H9 (cell line): ENCODE measurements at regions not wholly inside any gene's neighbourhood (a gene's known extent, or its start where the extent isn't known, plus 50 kb on each side); places are given as distances from the start of the nearest gene placed in this dataset.

Experiments
- DNase-seq: peaks from one replicate; pipeline ENCODE4 v3.0.0-alpha.2; 2017
- H2AFZ ChIP-seq: one replicate; pipeline ENCODE4 v1.6.1; 2013; ENCODE audit warnings: mild to moderate bottlenecking, low read length, control low read depth, moderate library complexity
- H2AK5ac ChIP-seq: 2 replicates; pipeline ENCODE4 v1.6.1; 2013; ENCODE audit warnings: low read length, control low read depth, mixed read lengths; ENCODE audit not compliant: insufficient read length
- H2BK120ac ChIP-seq: one replicate; pipeline ENCODE4 v1.6.1; 2013; ENCODE audit warnings: low read depth, mild to moderate bottlenecking, low read length, control low read depth, inconsistent platforms; ENCODE audit not compliant: poor library complexity, severe bottlenecking
- H2BK12ac ChIP-seq: 2 replicates; pipeline ENCODE4 v1.6.1; 2013; ENCODE audit warnings: low read length, control low read depth, mixed read lengths, low read depth; ENCODE audit not compliant: insufficient read length
- H2BK15ac ChIP-seq: 2 replicates; pipeline ENCODE4 v1.6.1; 2013; ENCODE audit warnings: low read depth, low read length, control low read depth
- H2BK20ac ChIP-seq: one replicate; pipeline ENCODE4 v1.6.1; 2013; ENCODE audit warnings: low read depth, mild to moderate bottlenecking, low read length, control low read depth, inconsistent platforms; ENCODE audit not compliant: poor library complexity, severe bottlenecking
- H2BK5ac ChIP-seq: 2 replicates; pipeline ENCODE4 v1.6.1; 2013; ENCODE audit warnings: low read length, control low read depth, mixed read lengths; ENCODE audit not compliant: insufficient read length
- H3K14ac ChIP-seq: 2 replicates; pipeline ENCODE4 v1.6.1; 2013; ENCODE audit warnings: low read length, control low read depth; ENCODE audit not compliant: insufficient read depth
- H3K18ac ChIP-seq: 2 replicates; pipeline ENCODE4 v1.6.1; 2013; ENCODE audit warnings: low read depth, mild to moderate bottlenecking, mixed read lengths, low read length, control low read depth; ENCODE audit not compliant: insufficient read length
- H3K23ac ChIP-seq: 2 replicates; pipeline ENCODE4 v1.6.1; 2013; ENCODE audit warnings: low read length, control low read depth, mixed read lengths, low read depth; ENCODE audit not compliant: insufficient read length
- H3K23me2 ChIP-seq: 2 replicates; pipeline ENCODE4 v1.6.1; 2013; ENCODE audit warnings: low read depth, mild to moderate bottlenecking, mixed read lengths, low read length, control low read depth; ENCODE audit not compliant: insufficient read length, poor library complexity, severe bottlenecking
- H3K27ac ChIP-seq: 2 replicates; pipeline ENCODE4 v1.5.1; 2013; ENCODE audit warnings: low read length, control low read depth, mixed read lengths, low read depth; ENCODE audit not compliant: insufficient read length
- H3K27me3 ChIP-seq: 2 replicates; pipeline ENCODE4 v1.6.1; 2013; ENCODE audit warnings: low read length, control low read depth, inconsistent platforms; ENCODE audit not compliant: insufficient read depth
- H3K4ac ChIP-seq: 2 replicates; pipeline ENCODE4 v1.6.1; 2013; ENCODE audit warnings: low read depth, mild to moderate bottlenecking, control low read depth, inconsistent platforms, low read length, moderate library complexity
- H3K4me1 ChIP-seq: 2 replicates; pipeline ENCODE4 v1.6.1; 2013; ENCODE audit warnings: low read length, control low read depth, inconsistent platforms; ENCODE audit not compliant: insufficient read depth
- H3K4me2 ChIP-seq: 2 replicates; pipeline ENCODE4 v1.6.1; 2013; ENCODE audit warnings: low read length, control low read depth, mixed read lengths; ENCODE audit not compliant: insufficient read length, insufficient read depth
- H3K56ac ChIP-seq: 2 replicates; pipeline ENCODE4 v1.6.1; 2013; ENCODE audit warnings: low read depth, mild to moderate bottlenecking, mixed read lengths, low read length, control low read depth; ENCODE audit not compliant: insufficient read length
- H3K79me1 ChIP-seq: 2 replicates; pipeline ENCODE4 v1.6.1; 2013; ENCODE audit warnings: low read depth, mild to moderate bottlenecking, moderate library complexity, low read length, control low read depth, inconsistent platforms; ENCODE audit not compliant: insufficient read depth, poor library complexity, severe bottlenecking
- H3K79me2 ChIP-seq: 2 replicates; pipeline ENCODE4 v1.6.1; 2013; ENCODE audit warnings: low read length, control low read depth, inconsistent platforms; ENCODE audit not compliant: insufficient read depth
- H3K9ac ChIP-seq: 2 replicates; pipeline ENCODE4 v1.6.1; 2013; ENCODE audit warnings: low read length, control low read depth, mixed read lengths; ENCODE audit not compliant: insufficient read length; ENCODE audit errors: extremely low read depth
- H3K9me3 ChIP-seq: one replicate; pipeline ENCODE4 v1.6.1; 2013; ENCODE audit warnings: low read depth, low read length, inconsistent platforms; ENCODE audit not compliant: control insufficient read depth
- H3T11ph ChIP-seq: one replicate; pipeline ENCODE4 v1.6.1; 2013; ENCODE audit warnings: mild to moderate bottlenecking, low read length, control low read depth, inconsistent platforms
- H4K20me1 ChIP-seq: one replicate; pipeline ENCODE4 v1.6.1; 2013; ENCODE audit not compliant: control insufficient read depth, insufficient read length, insufficient read depth
- H4K5ac ChIP-seq: 2 replicates; pipeline ENCODE4 v1.6.1; 2013; ENCODE audit warnings: low read depth, mild to moderate bottlenecking, mixed read lengths, low read length, control low read depth; ENCODE audit not compliant: insufficient read length
- H4K8ac ChIP-seq: replicated peaks from 2 replicates; pipeline ENCODE4 v1.6.1; 2013; ENCODE audit warnings: low read length, control low read depth, mixed read lengths, low read depth; ENCODE audit not compliant: insufficient read length
- H4K91ac ChIP-seq: 2 replicates; pipeline ENCODE4 v1.6.1; 2013; ENCODE audit warnings: low read depth, mild to moderate bottlenecking, moderate library complexity, mixed read lengths, low read length, control low read depth; ENCODE audit not compliant: insufficient read length
- H3K27ac Mint-ChIP-seq, 3 experiments: 2 replicates in 2 of 3; 3 replicates in 1 of 3; pipeline ENCODE4 v1.8.0; 2020 to 2021; ENCODE audit warnings: mixed read lengths in 3 of 3, mild to moderate bottlenecking in 1 of 3, moderate library complexity in 1 of 3
- H3K27me3 Mint-ChIP-seq: 2 replicates; pipeline ENCODE4 v1.8.0; 2021; ENCODE audit warnings: low read depth, mild to moderate bottlenecking, moderate library complexity, mixed read lengths
- H3K36me3 Mint-ChIP-seq, 3 experiments: 2 replicates in 2 of 3; 3 replicates in 1 of 3; pipeline ENCODE4 v1.8.0; 2020 to 2021; ENCODE audit warnings: low read depth in 3 of 3, mixed read lengths in 3 of 3; ENCODE audit not compliant: insufficient read depth in 1 of 3
- H3K4me1 Mint-ChIP-seq, 2 experiments: 2 replicates each; pipeline ENCODE4 v1.8.0; 2020; ENCODE audit warnings: mixed read lengths in 2 of 2
- H3K4me3 Mint-ChIP-seq, 2 experiments: 2 replicates in 1 of 2; 3 replicates in 1 of 2; pipeline ENCODE4 v1.8.0; 2020 to 2021; ENCODE audit warnings: mild to moderate bottlenecking in 2 of 2, mixed read lengths in 2 of 2, moderate library complexity in 1 of 2
- H3K9me3 Mint-ChIP-seq, 2 experiments: 2 replicates in 1 of 2; 3 replicates in 1 of 2; pipeline ENCODE4 v1.8.0; 2020; ENCODE audit warnings: mild to moderate bottlenecking in 2 of 2, mixed read lengths in 2 of 2, moderate library complexity in 1 of 2
- CTCF ChIP-seq: fragments of 200-600 bp; sonication (generic); conservative IDR thresholded peaks from 3 replicates; pipeline ENCODE4 v1.8.0; 2021; ENCODE audit warnings: antibody characterized with exemption, mild to moderate bottlenecking
- WGBS: extraction: QIAGEN DNeasy Blood & Tissue Kit; methylation state at CpG from one replicate; pipeline ENCODE4 v1.1.7; 2013; ENCODE audit warnings: missing lambda C conversion rate, low lambda C conversion rate, mixed read lengths; ENCODE audit not compliant: insufficient read length; ENCODE audit errors: extremely low coverage; 5-methylcytosine and 5-hydroxymethylcytosine counted together

GRCh38 chr15:98076021-98076816 lies 115.7 kb downstream of the ARRDC4 start:
- no peak overlapping the region for H2AFZ ChIP-seq
- no peak overlapping the region for H2BK5ac ChIP-seq
- no peak overlapping the region for H3K9ac ChIP-seq
- H3K9me3 Mint-ChIP-seq: no peaks in the 10 kb centered on the region
- H3K36me3 Mint-ChIP-seq: 0 out of 7 replicates have a peak, but pooled peaks cover 0 to 1% (median 0%) of the 10 kb centered on the region in 3 experiments
- H3K56ac ChIP-seq: no peak overlapping the region
- H4K8ac ChIP-seq: no peak overlapping the region
- no peak overlapping the region for H3K4me2 ChIP-seq
- no peak for TF ChIP-seq CTCF
- no peak overlapping the region for H2BK20ac ChIP-seq
- no peaks in the 10 kb centered on the region for H3K79me2 ChIP-seq
- no peak overlapping the region for H2BK12ac ChIP-seq
- H3K14ac ChIP-seq: no peak overlapping the region
- no peaks in the 10 kb centered on the region for H3K79me1 ChIP-seq
- H3K4me1 ChIP-seq: no peaks in the 10 kb centered on the region
- H4K91ac ChIP-seq: no peak overlapping the region
- H3K27me3 ChIP-seq: no peaks in the 10 kb centered on the region
- no peak overlapping the region for H4K5ac ChIP-seq
- no peak overlapping the region for H3T11ph ChIP-seq
- H3K4me1 Mint-ChIP-seq: peaks cover 0 to 5% of the 10 kb centered on the region in 2 experiments; a peak in 1 of 4 replicates
- H3K27ac Mint-ChIP-seq: no peak overlapping the region; a peak in 1 of 7 replicates
- no peak overlapping the region for H3K4me3 Mint-ChIP-seq
- H3K23me2 ChIP-seq: no peaks in the 10 kb centered on the region
- no peak for DNase-seq
- H3K4ac ChIP-seq: no peak overlapping the region
- no peaks in the 10 kb centered on the region for H4K20me1 ChIP-seq
- H2BK15ac ChIP-seq: no peak overlapping the region
- no peaks in the 10 kb centered on the region for H3K27me3 Mint-ChIP-seq
- no peak overlapping the region for H2BK120ac ChIP-seq
- no peaks in the 10 kb centered on the region for H3K9me3 ChIP-seq
- no CpG with 5 or more reads among the region's 8 CpGs for WGBS
- no peak overlapping the region for H3K27ac ChIP-seq
- H3K23ac ChIP-seq: no peak overlapping the region
- no peak overlapping the region for H3K18ac ChIP-seq
- H2AK5ac ChIP-seq: no peak overlapping the region
